GM12878 (cell line): ENCODE measurements at regions not wholly inside any gene's neighbourhood (a gene's known extent, or its start where the extent isn't known, plus 50 kb on each side); places are given as distances from the start of the nearest gene placed in this dataset.

Source experiments
- ATAC-seq: fragments of 200-7000 bp; cut with Tn5 transposase; 3 replicates; pipeline ENCODE4 v1.9.1; 2020; ENCODE audit warnings: mild to moderate bottlenecking, moderate library complexity
- BruUV-seq: library from RNA; stranded (reverse); fragments of 400-500 nt; replicated peaks from 2 replicates; lab custom pipeline; 2021; lab: Mats Ljungman, UMichigan
- CTCF ChIA-PET: fragments of 300-600 bp; sonication (Branson Sonifier 250); formaldehyde crosslinking; extraction: SDS; loops from one replicate; lab custom pipeline; 2021; ENCODE audit warnings: inconsistent platforms; lab: Yijun Ruan, JAX
- POLR2A ChIA-PET: fragments of 350-600 bp; formaldehyde crosslinking; extraction: SDS; loops from one replicate; lab custom pipeline; 2021; ENCODE audit warnings: inconsistent platforms; lab: Charles Lee
- RAD21 ChIA-PET: fragments of 300-600 bp; sonication (Branson Sonifier 250); formaldehyde crosslinking; loops from one replicate; lab custom pipeline; 2023; ENCODE audit warnings: antibody characterized with exemption; ENCODE audit not compliant: unreplicated experiment; lab: Charles Lee
- SMC1A ChIA-PET: fragments of 300-600 bp; sonication (Branson Sonifier 250); formaldehyde crosslinking; loops from one replicate; lab custom pipeline; 2023; ENCODE audit not compliant: unreplicated experiment, uncharacterized antibody; lab: Charles Lee
- DNase-seq: peaks from one replicate; pipeline ENCODE4 v3.0.0-alpha.2; 2011; ENCODE audit warnings: low read depth, low spot score
- FAIRE-seq: peaks from 3 replicates; lab custom pipeline; 2011; peaks lifted over from hg19 to GRCh38; lab: Jason Lieb, UNC
- H2AFZ ChIP-seq: 2 replicates; pipeline ENCODE4 v1.6.0; 2011; ENCODE audit warnings: low read depth, low read length, control low read depth; ENCODE audit not compliant: control insufficient read depth
- H3K27ac ChIP-seq: 2 replicates; pipeline ENCODE4 v1.5.1; 2011; ENCODE audit warnings: control low read depth; ENCODE audit not compliant: control insufficient read depth, insufficient read depth
- H3K27me3 ChIP-seq, 2 experiments: replicated peaks in 1 of 2; 2 replicates each; pipeline versions ENCODE4 v1.6.0 to v1.6.1; 2011; ENCODE audit warnings: low read length in 1 of 2; ENCODE audit not compliant: control insufficient read depth in 2 of 2, insufficient read depth in 2 of 2
- H3K36me3 ChIP-seq, 2 experiments: 2 replicates each; pipeline ENCODE4 v1.5.1; 2011; ENCODE audit warnings: low read length in 1 of 2; ENCODE audit not compliant: control insufficient read depth in 2 of 2, insufficient read depth in 2 of 2
- H3K4me1 ChIP-seq: 2 replicates; pipeline ENCODE4 v1.6.1; 2011; ENCODE audit warnings: mild to moderate bottlenecking, low read length, moderate library complexity, mixed read lengths; ENCODE audit not compliant: control insufficient read depth, insufficient read depth
- H3K4me2 ChIP-seq: 2 replicates; pipeline ENCODE4 v1.6.0; 2011; ENCODE audit warnings: control low read depth; ENCODE audit not compliant: control insufficient read depth, insufficient read depth
- H3K4me3 ChIP-seq: fragments of 200-600 bp; sonication (generic); 2 replicates; pipeline ENCODE4 v1.5.1; 2016
- H3K79me2 ChIP-seq: 2 replicates; pipeline ENCODE4 v1.6.0; 2011; ENCODE audit warnings: low read length; ENCODE audit not compliant: control insufficient read depth, insufficient read depth
- H3K9ac ChIP-seq: 2 replicates; pipeline ENCODE4 v1.8.0; 2011; ENCODE audit warnings: low read length, control low read depth, mixed read lengths; ENCODE audit not compliant: control insufficient read depth, insufficient read depth
- H3K9me3 ChIP-seq: replicated peaks from 3 replicates; pipeline ENCODE4 v1.5.1; 2011; ENCODE audit warnings: mild to moderate bottlenecking, low read length; ENCODE audit not compliant: control insufficient read depth, insufficient read depth
- H4K20me1 ChIP-seq: 2 replicates; pipeline ENCODE4 v1.6.0; 2011; ENCODE audit not compliant: control insufficient read depth, insufficient read depth
- BACH1 ChIP-seq: fragments of 450-650 bp; IDR thresholded peaks from 2 replicates; pipeline ENCODE4 v1.6.1; 2017; ENCODE audit warnings: mild to moderate bottlenecking, borderline replicate concordance
- CHD2 ChIP-seq: IDR thresholded peaks from 2 replicates; pipeline ENCODE4 v1.6.1; 2011; ENCODE audit warnings: low read depth, low read length, improper control_type of control experiment, borderline replicate concordance
- HDAC2 ChIP-seq: fragments of 200-600 bp; sonication (generic); IDR thresholded peaks from 2 replicates; pipeline ENCODE4 v1.6.1; 2017
- POLR2AphosphoS2 ChIP-seq: IDR thresholded peaks from 2 replicates; pipeline ENCODE4 v1.6.1; 2011; ENCODE audit warnings: low read depth, mild to moderate bottlenecking, low read length, improper control_type of control experiment, moderate library complexity
- RELA ChIP-seq: fragments of 450-650 bp; IDR thresholded peaks from 2 replicates; pipeline ENCODE4 v1.8.0; 2014; ENCODE audit warnings: borderline replicate concordance; ENCODE audit not compliant: partially characterized antibody
- SRF ChIP-seq, 2 experiments: IDR thresholded peaks; 2 replicates each; pipeline ENCODE4 v1.6.1; 2011; ENCODE audit warnings: low read depth in 2 of 2, low read length in 2 of 2, mild to moderate bottlenecking in 1 of 2, moderate library complexity in 1 of 2
- STAT3 ChIP-seq: IDR thresholded peaks from 2 replicates; pipeline ENCODE4 v1.6.1; 2011; ENCODE audit warnings: low read depth, low read length, improper control_type of control experiment
- ZNF217 ChIP-seq: fragments of 450-650 bp; IDR thresholded peaks from 2 replicates; pipeline ENCODE4 v1.6.1; 2017; ENCODE audit warnings: antibody characterized with exemption, mild to moderate bottlenecking
- ZNF384 ChIP-seq: IDR thresholded peaks from 2 replicates; pipeline ENCODE4 v1.6.1; 2012; ENCODE audit warnings: low read depth, mild to moderate bottlenecking, low read length, improper control_type of control experiment, borderline replicate concordance
- WGBS: methylation state at CpG from one replicate; pipeline ENCODE4 v1.1.6; 2016; ENCODE audit warnings: low lambda C conversion rate; ENCODE audit not compliant: insufficient replicate concordance, insufficient coverage; ENCODE audit errors: missing lambda C conversion rate; 5-methylcytosine and 5-hydroxymethylcytosine counted together
- in situ Hi-C: fragments of 300-500 bp; cut with MboI; formaldehyde crosslinking; loops from 9 replicates; pipeline ENCODE4 v1.14.3; 2018; ENCODE audit warnings: mixed read lengths
- intact Hi-C: fragments of 100-400 bp; cut with micrococcal nuclease; formaldehyde crosslinking; loops from one replicate; pipeline ENCODE4 v1.14.2; 2022; ENCODE audit not compliant: unreplicated experiment
- TF ChIP-seq, protein P1 (sequence below): fragments of 450-650 bp; IDR thresholded peaks from 2 replicates; pipeline ENCODE4 v1.6.1; 2017; ENCODE audit warnings: antibody characterized with exemption, mild to moderate bottlenecking, moderate library complexity
- TF ChIP-seq, protein P2 (sequence below): IDR thresholded peaks from 2 replicates; pipeline ENCODE4 v1.6.1; 2012; ENCODE audit warnings: improper control_type of control experiment, low read depth, low read length; ENCODE audit not compliant: insufficient replicate concordance
- TF ChIP-seq, protein P3 (sequence below): IDR thresholded peaks from 2 replicates; pipeline ENCODE4 v1.6.1; 2012; ENCODE audit warnings: low read depth, low read length, improper control_type of control experiment
- TF ChIP-seq, protein P4 (sequence below): fragments of 450-650 bp; formaldehyde crosslinking; IDR thresholded peaks from 2 replicates; pipeline ENCODE4 v1.5.0; 2022; ENCODE audit warnings: mild to moderate bottlenecking, missing genetic modification characterization

DNA sequence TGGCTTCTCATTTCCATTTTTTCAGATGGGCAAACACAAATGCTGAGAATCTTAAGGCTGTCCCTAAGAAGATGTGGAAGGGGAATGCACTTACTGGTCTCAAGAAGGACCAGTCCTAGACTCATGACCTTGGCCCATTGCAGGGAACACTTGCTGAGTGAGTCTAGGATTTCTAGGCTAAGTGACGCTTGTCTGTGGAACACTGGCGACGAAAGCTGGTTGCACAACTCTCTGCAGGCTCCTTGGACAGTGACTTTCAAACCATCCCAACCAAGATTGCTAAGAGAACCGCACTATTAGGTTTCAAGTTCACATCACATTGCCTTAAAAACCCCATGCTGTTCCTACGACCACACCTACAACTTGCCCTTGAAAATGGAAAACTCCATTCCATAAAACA lies 174.1 kb downstream of the AXIN2 start:
- H2AFZ ChIP-seq: no peak overlapping the region
- H3K79me2 ChIP-seq: no peaks in the 10 kb centered on the region
- DNase-seq (no peak), FAIRE-seq (no peak), ATAC-seq (no peak)
- RAD21 ChIA-PET: no interaction called here
- SMC1A ChIA-PET: no interaction called here
- H3K4me2 ChIP-seq: no peak overlapping the region
- no peaks in the 10 kb centered on the region for H3K9me3 ChIP-seq
- no peak overlapping the region for H3K27ac ChIP-seq
- BruUV-seq: no TSS peak
- 21% methylated on average over 5 of the region's 5 CpGs for WGBS
- in situ Hi-C loops: no loop called here
- no peaks in the 10 kb centered on the region for H4K20me1 ChIP-seq
- no peaks in the 10 kb centered on the region for H3K27me3 ChIP-seq
- H3K4me3 ChIP-seq: no peak overlapping the region
- CTCF ChIA-PET: no interaction called here
- POLR2A ChIA-PET: no interaction called here
- H3K4me1 ChIP-seq: no peaks in the 10 kb centered on the region
- intact Hi-C loops: no loop called here
- H3K9ac ChIP-seq: no peak overlapping the region
- no peaks in the 10 kb centered on the region for H3K36me3 ChIP-seq
- TF ChIP-seq CHD2: no peak
- no peak for TF ChIP-seq BACH1
- TF ChIP-seq ZNF217: no peak
- no peak for TF ChIP-seq HDAC2
- TF ChIP-seq, protein P1, sequence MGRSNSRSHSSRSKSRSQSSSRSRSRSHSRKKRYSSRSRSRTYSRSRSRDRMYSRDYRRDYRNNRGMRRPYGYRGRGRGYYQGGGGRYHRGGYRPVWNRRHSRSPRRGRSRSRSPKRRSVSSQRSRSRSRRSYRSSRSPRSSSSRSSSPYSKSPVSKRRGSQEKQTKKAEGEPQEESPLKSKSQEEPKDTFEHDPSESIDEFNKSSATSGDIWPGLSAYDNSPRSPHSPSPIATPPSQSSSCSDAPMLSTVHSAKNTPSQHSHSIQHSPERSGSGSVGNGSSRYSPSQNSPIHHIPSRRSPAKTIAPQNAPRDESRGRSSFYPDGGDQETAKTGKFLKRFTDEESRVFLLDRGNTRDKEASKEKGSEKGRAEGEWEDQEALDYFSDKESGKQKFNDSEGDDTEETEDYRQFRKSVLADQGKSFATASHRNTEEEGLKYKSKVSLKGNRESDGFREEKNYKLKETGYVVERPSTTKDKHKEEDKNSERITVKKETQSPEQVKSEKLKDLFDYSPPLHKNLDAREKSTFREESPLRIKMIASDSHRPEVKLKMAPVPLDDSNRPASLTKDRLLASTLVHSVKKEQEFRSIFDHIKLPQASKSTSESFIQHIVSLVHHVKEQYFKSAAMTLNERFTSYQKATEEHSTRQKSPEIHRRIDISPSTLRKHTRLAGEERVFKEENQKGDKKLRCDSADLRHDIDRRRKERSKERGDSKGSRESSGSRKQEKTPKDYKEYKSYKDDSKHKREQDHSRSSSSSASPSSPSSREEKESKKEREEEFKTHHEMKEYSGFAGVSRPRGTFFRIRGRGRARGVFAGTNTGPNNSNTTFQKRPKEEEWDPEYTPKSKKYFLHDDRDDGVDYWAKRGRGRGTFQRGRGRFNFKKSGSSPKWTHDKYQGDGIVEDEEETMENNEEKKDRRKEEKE: no peak
- TF ChIP-seq, protein P2, sequence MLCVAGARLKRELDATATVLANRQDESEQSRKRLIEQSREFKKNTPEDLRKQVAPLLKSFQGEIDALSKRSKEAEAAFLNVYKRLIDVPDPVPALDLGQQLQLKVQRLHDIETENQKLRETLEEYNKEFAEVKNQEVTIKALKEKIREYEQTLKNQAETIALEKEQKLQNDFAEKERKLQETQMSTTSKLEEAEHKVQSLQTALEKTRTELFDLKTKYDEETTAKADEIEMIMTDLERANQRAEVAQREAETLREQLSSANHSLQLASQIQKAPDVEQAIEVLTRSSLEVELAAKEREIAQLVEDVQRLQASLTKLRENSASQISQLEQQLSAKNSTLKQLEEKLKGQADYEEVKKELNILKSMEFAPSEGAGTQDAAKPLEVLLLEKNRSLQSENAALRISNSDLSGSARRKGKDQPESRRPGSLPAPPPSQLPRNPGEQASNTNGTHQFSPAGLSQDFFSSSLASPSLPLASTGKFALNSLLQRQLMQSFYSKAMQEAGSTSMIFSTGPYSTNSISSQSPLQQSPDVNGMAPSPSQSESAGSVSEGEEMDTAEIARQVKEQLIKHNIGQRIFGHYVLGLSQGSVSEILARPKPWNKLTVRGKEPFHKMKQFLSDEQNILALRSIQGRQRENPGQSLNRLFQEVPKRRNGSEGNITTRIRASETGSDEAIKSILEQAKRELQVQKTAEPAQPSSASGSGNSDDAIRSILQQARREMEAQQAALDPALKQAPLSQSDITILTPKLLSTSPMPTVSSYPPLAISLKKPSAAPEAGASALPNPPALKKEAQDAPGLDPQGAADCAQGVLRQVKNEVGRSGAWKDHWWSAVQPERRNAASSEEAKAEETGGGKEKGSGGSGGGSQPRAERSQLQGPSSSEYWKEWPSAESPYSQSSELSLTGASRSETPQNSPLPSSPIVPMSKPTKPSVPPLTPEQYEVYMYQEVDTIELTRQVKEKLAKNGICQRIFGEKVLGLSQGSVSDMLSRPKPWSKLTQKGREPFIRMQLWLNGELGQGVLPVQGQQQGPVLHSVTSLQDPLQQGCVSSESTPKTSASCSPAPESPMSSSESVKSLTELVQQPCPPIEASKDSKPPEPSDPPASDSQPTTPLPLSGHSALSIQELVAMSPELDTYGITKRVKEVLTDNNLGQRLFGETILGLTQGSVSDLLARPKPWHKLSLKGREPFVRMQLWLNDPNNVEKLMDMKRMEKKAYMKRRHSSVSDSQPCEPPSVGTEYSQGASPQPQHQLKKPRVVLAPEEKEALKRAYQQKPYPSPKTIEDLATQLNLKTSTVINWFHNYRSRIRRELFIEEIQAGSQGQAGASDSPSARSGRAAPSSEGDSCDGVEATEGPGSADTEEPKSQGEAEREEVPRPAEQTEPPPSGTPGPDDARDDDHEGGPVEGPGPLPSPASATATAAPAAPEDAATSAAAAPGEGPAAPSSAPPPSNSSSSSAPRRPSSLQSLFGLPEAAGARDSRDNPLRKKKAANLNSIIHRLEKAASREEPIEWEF: no peak
- TF ChIP-seq SRF (IDR thresholded peaks at IDR 0.05; ENCODE audit: low read depth in 2 of 2, low read length in 2 of 2): no peak
- no peak for TF ChIP-seq ZNF384
- TF ChIP-seq, protein P3, sequence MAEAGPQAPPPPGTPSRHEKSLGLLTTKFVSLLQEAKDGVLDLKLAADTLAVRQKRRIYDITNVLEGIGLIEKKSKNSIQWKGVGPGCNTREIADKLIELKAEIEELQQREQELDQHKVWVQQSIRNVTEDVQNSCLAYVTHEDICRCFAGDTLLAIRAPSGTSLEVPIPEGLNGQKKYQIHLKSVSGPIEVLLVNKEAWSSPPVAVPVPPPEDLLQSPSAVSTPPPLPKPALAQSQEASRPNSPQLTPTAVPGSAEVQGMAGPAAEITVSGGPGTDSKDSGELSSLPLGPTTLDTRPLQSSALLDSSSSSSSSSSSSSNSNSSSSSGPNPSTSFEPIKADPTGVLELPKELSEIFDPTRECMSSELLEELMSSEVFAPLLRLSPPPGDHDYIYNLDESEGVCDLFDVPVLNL: no peak
- TF ChIP-seq, protein P4, sequence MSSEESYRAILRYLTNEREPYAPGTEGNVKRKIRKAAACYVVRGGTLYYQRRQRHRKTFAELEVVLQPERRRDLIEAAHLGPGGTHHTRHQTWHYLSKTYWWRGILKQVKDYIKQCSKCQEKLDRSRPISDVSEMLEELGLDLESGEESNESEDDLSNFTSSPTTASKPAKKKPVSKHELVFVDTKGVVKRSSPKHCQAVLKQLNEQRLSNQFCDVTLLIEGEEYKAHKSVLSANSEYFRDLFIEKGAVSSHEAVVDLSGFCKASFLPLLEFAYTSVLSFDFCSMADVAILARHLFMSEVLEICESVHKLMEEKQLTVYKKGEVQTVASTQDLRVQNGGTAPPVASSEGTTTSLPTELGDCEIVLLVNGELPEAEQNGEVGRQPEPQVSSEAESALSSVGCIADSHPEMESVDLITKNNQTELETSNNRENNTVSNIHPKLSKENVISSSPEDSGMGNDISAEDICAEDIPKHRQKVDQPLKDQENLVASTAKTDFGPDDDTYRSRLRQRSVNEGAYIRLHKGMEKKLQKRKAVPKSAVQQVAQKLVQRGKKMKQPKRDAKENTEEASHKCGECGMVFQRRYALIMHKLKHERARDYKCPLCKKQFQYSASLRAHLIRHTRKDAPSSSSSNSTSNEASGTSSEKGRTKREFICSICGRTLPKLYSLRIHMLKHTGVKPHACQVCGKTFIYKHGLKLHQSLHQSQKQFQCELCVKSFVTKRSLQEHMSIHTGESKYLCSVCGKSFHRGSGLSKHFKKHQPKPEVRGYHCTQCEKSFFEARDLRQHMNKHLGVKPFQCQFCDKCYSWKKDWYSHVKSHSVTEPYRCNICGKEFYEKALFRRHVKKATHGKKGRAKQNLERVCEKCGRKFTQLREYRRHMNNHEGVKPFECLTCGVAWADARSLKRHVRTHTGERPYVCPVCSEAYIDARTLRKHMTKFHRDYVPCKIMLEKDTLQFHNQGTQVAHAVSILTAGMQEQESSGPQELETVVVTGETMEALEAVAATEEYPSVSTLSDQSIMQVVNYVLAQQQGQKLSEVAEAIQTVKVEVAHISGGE (CRISPR knock-in tag): no peak
- TF ChIP-seq RELA: no peak
- no peak for TF ChIP-seq POLR2AphosphoS2
- no peak for TF ChIP-seq STAT3
